Vagina (tissue), 2 donors: ENCODE measurements at regions not wholly inside any gene's neighbourhood (a gene's known extent, or its start where the extent isn't known, plus 50 kb on each side); places are given as distances from the start of the nearest gene placed in this dataset.
"Not testable (repeated sequence)": the region's sequence is repeated elsewhere in the genome, so short reads cannot be mapped to it uniquely, and the experiment has no call there.

ENCODE experiments used
- CTCF ChIP-seq, 3 experiments: fragments of 450-650 bp in 2 of 3; fragments of 200-600 bp in 1 of 3; sonication (generic) in 1 of 3; IDR thresholded peaks; one replicate each; pipeline ENCODE4 v1.5.1; 2017 to 2019; ENCODE audit warnings: antibody characterized with exemption in 3 of 3, mild to moderate bottlenecking in 2 of 3, moderate library complexity in 2 of 3
- POLR2A ChIP-seq, 2 donors: fragments of 450-650 bp; IDR thresholded peaks; one replicate each; pipeline ENCODE4 v1.6.1; 2017; ENCODE audit warnings: antibody characterized with exemption in 2 of 2, mild to moderate bottlenecking in 2 of 2, moderate library complexity in 2 of 2

- TF ChIP-seq CTCF, POLR2A (IDR thresholded peaks at IDR 0.05): not testable (repeated sequence)
These were observed 120.9 kb downstream of the NPIPA7 start for GRCh38 chr16:16499875-16500274.
